C1 segment of cervical spinal cord (tissue), 14 donors: ENCODE measurements at regions not wholly inside any gene's neighbourhood (a gene's known extent, or its start where the extent isn't known, plus 50 kb on each side); places are given as distances from the start of the nearest gene placed in this dataset.

ENCODE experiments used
- DNase-seq, 14 donors: peaks; one replicate each; lab custom pipeline; 2025; lab: John Stamatoyannopoulos, UW

- no peak for DNase-seq
Observed at GRCh38 chr2:33652830-33653229, 53.7 kb upstream of the FAM98A start.

GRCh38 chr2:33650171-33650570 is 51.1 kb upstream of the FAM98A start:
- DNase-seq = no peak
